Muscle layer of duodenum (tissue), 2 donors: ENCODE measurements at regions not wholly inside any gene's neighbourhood (a gene's known extent, or its start where the extent isn't known, plus 50 kb on each side); places are given as distances from the start of the nearest gene placed in this dataset.

Experiments
- H3K27ac ChIP-seq: one replicate; pipeline ENCODE4 v1.7.0; 2013; ENCODE audit warnings: mild to moderate bottlenecking, low read length
- H3K27me3 ChIP-seq: one replicate; pipeline ENCODE4 v1.7.0; 2013; ENCODE audit warnings: low read depth, mild to moderate bottlenecking, control low read depth, low read length
- H3K36me3 ChIP-seq, 2 donors: one replicate each; pipeline ENCODE4 v1.7.0; 2013; ENCODE audit warnings: low read length in 2 of 2, control low read depth in 1 of 2, mild to moderate bottlenecking in 1 of 2; ENCODE audit not compliant: insufficient read depth in 2 of 2, control insufficient read depth in 1 of 2
- H3K4me1 ChIP-seq, 2 donors: one replicate each; pipeline ENCODE4 v1.7.0; 2013; ENCODE audit warnings: low read length in 2 of 2, mild to moderate bottlenecking in 2 of 2, control low read depth in 1 of 2, moderate library complexity in 1 of 2; ENCODE audit not compliant: insufficient read depth in 2 of 2, control insufficient read depth in 1 of 2
- H3K4me3 ChIP-seq, 2 donors: one replicate each; pipeline ENCODE4 v1.7.0; 2013; ENCODE audit warnings: low read length in 2 of 2, low read depth in 1 of 2, mild to moderate bottlenecking in 1 of 2
- H3K9me3 ChIP-seq, 2 donors: one replicate each; pipeline ENCODE4 v1.7.0; 2013; ENCODE audit warnings: low read length in 2 of 2, control low read depth in 1 of 2, mild to moderate bottlenecking in 1 of 2; ENCODE audit not compliant: control insufficient read depth in 1 of 2
- donor health status: healthy.

DNA sequence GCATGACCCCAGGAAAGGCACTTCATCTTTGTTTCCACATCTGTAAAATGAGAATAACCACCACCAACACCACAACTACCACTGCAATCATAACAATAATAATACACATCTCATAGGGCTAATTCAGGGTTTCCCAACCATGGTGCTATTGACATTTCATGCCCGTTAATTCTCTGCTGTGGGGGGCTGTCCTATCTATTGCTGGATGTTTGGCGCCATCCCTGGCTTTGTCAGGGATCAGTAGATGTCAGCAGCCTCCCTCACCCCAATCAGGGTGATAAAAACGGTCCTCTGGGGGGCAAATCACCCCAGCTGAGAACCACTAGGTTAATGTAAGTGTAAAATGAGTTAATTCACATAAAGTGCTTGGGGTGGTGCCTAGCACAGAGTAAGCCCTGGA, 145.8 kb downstream of the EMX2 start:
- Histone ChIP-seq H3K4me3 (no peak overlapping the region), H3K36me3 (no peaks in the 10 kb centered on the region), H3K27ac (no peak overlapping the region), H3K4me1 (no peaks in the 10 kb centered on the region), H3K27me3 (no peaks in the 10 kb centered on the region), H3K9me3 (no peaks in the 10 kb centered on the region)

DNA sequence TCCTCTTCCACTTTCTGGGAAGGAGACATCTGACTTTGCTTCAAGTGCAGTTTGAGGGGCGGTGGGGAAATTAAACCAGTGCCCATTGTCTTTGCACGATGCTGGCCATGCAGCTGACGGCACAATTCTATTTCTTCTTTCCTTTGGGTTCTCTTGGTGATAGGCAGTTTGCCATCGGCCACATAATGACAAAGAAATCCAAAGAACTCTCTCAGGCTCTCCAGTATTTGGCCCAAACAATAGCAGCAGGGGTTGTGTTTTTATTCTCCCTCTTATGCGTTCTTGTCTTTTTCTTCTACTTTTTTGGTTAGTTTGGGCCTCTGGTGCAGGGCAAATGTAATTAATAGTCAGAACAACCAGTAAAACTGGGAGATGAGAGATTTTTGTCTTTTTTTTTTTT, 147.0 kb downstream of the EMX2 start:
- Histone ChIP-seq H3K27me3 (no peaks in the 10 kb centered on the region), H3K9me3 (no peaks in the 10 kb centered on the region), H3K4me3 (no peak overlapping the region), H3K36me3 (no peaks in the 10 kb centered on the region), H3K27ac (no peak overlapping the region), H3K4me1 (no peaks in the 10 kb centered on the region)

DNA sequence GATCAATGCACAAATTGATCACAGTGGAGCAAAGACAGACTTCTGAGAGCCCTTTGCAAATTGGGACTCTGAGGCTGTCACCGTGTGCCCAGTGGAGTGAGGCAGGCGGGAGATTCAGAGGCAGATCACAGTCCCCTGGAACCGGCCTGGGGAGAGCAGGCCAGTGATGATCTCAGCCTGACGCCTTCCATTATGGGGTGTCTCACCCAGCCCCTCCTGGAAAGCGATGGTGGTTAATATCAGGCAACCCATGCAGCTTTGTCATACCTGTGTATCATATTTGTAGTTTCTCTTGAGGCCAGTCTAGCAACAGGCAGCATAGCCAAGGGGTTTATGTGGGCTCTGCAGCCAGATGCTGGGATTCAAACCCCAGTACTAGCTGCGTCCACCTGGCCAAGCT, 147.8 kb downstream of the EMX2 start:
- no peaks in the 10 kb centered on the region for H3K36me3 ChIP-seq

DNA sequence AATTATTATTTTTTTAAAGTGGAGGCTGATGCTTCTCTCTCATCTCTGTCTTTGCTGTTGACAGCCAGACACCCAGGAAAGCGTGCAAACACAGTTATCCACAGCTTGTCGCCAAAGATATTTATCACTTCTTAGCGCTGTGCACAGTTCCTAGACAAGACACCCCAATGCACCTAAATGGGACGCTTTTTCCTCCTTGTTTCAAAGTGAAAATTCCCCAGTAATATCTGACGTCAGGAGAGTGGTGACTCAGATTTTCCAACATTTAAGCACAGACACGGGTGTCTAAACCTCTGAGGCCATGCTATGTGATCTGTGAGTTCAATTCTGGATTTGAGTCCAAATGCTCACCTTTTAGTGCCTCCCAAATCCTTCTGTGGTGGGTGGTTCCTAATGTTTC, 151.6 kb downstream of the EMX2 start:
- Histone ChIP-seq H3K27me3 (no peaks in the 10 kb centered on the region), H3K9me3 (no peaks in the 10 kb centered on the region), H3K36me3 (no peaks in the 10 kb centered on the region), H3K4me3 (no peak overlapping the region), H3K4me1 (no peaks in the 10 kb centered on the region), H3K27ac (no peak overlapping the region)

More for the DNA sequence above, 147.8 kb downstream of the EMX2 start:
- no peak overlapping the region for H3K27ac ChIP-seq
- H3K4me3 ChIP-seq: no peak overlapping the region
- H3K9me3 ChIP-seq: no peaks in the 10 kb centered on the region
- no peaks in the 10 kb centered on the region for H3K27me3 ChIP-seq
- no peaks in the 10 kb centered on the region for H3K4me1 ChIP-seq

DNA sequence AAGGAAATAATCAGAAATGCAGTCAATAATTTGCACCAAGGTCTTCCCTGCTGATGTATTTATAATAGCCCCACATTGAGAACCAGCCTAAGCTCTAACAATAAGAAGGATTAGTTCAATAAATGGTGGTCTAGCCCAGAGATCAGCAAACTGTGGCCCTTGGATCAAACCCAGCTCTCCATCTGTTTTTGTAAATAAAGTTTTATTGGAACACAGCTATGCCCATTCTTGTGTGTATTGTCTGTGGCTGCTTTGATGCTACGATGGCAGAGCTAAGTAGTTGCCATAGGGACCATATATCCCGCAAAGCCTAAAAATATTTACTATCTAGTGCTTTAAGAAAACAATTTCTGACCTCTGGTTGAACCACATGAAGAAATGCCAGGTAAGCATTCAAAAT, 154.9 kb downstream of the EMX2 start:
- Histone ChIP-seq H3K36me3 (peaks cover 0 to 3% of the 10 kb centered on the region in 2 donors), H3K4me1 (no peaks in the 10 kb centered on the region), H3K27me3 (no peaks in the 10 kb centered on the region), H3K9me3 (no peaks in the 10 kb centered on the region), H3K4me3 (no peak overlapping the region), H3K27ac (no peak overlapping the region)

DNA sequence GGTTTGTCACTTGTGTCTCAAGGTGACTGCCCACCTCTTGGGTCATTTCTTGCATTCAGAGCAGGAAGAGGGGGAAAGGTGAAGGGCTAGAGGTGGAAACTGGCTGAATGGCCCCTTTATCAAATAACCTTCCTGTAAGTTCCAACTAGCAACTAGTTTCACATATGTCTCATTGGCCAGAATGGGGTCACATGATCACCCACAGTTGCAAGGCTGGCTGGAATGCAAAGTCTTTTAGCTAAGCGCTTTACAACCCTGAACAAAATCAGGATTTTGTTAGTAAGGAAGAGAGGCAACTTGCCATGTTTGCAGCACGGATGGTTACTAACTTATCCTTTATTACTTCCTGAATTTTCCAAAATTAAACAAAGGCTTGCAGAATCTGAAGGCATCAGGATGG, 156.3 kb downstream of the EMX2 start:
- H3K27me3 ChIP-seq: no peaks in the 10 kb centered on the region
- peaks cover 0 to 3% of the 10 kb centered on the region in 2 donors for H3K36me3 ChIP-seq
- H3K27ac ChIP-seq: no peak overlapping the region
- H3K4me1 ChIP-seq: no peaks in the 10 kb centered on the region
- no peak overlapping the region for H3K4me3 ChIP-seq
- no peaks in the 10 kb centered on the region for H3K9me3 ChIP-seq

DNA sequence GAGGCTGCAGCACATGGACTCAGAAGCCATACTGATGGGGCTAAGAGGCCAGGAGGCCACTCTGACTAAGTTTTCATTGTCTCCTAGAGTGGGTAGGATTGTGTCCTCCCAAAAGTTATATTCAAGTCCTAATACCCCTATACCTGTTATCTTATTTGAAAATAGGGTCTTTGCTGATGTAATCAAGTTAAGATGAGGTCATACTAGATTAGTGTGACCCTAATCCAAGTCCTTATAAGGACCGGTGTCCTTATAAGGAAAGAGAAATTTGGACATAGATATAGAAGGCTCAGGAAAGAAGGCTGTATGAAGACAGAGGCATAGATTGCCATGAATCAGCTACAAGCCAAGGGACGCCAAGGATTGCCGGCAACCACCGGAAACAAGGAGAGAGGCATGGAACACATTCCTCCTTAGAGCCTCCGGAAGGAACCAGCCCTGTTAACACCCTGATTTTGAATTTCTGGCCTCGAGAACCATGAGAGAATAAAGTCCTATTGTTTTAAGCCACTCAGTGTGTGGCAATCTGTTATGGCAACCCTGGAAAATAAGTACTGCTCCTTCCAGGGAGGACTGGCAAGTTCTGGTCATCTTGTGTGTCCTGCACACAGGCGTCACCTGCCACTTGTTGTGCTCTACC, 157.0 kb downstream of the EMX2 start:
- H3K9me3 ChIP-seq: no peaks in the 10 kb centered on the region
- H3K27ac ChIP-seq: no peak overlapping the region
- no peaks in the 10 kb centered on the region for H3K27me3 ChIP-seq
- no peak overlapping the region for H3K4me3 ChIP-seq
- H3K36me3 ChIP-seq: peaks cover 0 to 3% of the 10 kb centered on the region in 2 donors
- no peaks in the 10 kb centered on the region for H3K4me1 ChIP-seq

DNA sequence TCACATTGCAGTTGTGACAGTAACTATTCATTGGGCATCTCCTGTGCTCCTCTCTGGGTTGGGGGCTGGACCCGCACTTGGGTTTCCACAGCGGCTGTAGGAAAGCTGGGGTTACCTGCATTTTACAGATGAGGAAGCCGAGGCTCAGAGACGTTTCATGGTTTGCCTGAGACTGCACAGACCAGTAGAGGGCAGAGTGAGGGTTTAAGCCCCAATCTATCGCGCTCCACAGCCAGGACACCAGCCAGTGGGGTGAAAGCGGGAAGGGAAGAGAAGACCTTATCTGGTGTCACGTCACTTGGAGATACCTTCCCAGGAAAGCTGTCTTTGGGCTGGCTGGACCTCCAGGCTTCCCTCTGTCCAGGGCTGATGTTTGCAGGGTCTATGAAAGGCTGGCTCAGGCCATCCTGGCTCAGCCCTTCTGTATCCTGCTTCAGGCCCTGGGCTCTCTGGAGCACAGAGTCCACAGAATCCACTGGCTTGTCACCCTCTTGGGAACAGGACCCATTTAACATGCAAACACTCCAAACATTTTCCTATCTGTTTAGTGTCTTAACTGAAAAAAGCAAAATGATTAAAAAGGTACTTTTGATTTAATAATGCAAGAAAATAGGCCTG, 167.7 kb downstream of the EMX2 start:
- Histone ChIP-seq H3K27me3 (no peaks in the 10 kb centered on the region), H3K4me3 (no peak overlapping the region), H3K36me3 (no peaks in the 10 kb centered on the region), H3K27ac (no peak overlapping the region), H3K9me3 (peaks cover 5% of the 10 kb centered on the region in 2 donors), H3K4me1 (no peaks in the 10 kb centered on the region)

DNA sequence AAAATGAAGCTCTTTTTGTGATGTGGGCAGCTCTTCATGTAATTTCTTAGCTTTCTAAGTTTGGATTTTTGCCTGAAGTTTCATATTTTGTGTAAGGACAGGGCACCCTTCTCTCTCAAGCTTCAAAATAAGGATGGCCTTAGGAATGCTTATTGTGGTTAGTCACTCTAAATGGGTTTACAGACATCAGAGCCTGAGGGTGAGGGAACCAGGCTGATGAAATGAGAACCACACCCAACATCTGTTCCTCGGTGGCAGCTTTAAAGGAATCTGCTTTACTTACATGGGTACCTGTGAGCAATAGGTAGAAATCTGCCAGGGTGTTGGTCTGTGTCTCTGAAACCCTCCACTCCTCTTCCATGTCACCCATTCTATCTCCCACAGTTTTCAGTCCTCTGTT, 174.3 kb downstream of the EMX2 start:
- Histone ChIP-seq H3K4me1 (no peaks in the 10 kb centered on the region), H3K27ac (no peak overlapping the region), H3K27me3 (no peaks in the 10 kb centered on the region), H3K9me3 (peaks cover 5 to 15% of the 10 kb centered on the region in 2 donors), H3K36me3 (no peaks in the 10 kb centered on the region), H3K4me3 (no peak overlapping the region)

DNA sequence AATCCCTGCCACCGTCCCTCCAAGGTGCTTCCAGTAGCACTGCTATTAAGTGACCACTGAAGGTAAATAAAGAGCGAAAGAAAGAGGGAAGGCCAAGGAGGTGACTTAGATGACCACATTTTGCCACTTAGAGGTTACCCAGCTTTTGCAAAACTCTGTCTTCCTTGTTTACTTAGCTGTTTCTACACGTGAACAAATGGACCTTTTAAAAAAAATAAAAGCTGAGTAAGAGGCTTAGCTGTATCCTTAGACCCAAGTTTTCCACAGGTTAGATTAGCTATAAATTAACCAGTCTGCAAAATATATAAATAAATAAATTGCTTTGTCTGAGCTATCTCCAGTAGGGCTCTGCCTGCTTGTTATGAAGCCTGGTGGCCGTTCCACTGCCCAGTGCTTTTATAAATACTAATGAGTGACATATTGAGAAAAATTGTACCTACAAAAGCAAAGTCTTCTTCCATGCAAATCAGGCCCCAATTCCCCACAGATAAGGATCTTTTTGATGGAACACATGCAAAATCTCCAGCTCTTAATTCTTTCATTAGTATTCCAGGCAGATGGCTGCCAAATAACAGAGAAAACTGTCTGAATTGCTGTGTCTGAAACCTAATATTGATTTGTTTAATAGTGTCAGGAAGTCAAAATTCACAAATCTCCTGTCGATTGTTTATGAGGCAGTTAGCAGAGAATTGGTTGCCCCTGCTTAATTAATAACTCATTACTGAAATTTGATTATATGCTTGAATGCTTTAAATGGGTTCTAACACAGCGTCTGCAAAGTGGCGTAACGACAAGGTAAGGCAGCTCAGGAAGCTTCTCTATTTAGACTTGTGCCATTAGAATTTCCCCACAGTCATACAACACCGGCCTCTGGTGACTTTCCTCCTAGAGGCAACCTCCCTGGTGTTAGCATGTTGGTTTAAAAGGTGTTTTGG, 176.7 kb downstream of the EMX2 start:
- H3K36me3 ChIP-seq: no peaks in the 10 kb centered on the region
- H3K4me1 ChIP-seq: no peaks in the 10 kb centered on the region
- H3K9me3 ChIP-seq: peaks cover 5 to 22% of the 10 kb centered on the region in 2 donors
- H3K4me3 ChIP-seq: no peak overlapping the region
- H3K27ac ChIP-seq: no peak overlapping the region
- H3K27me3 ChIP-seq: no peaks in the 10 kb centered on the region
